ENCODE measurements at regions not wholly inside any gene's neighbourhood (a gene's known extent, or its start where the extent isn't known, plus 50 kb on each side); places are given as distances from the start of the nearest gene placed in this dataset.
"Not testable (repeated sequence)": the region's sequence is repeated elsewhere in the genome, so short reads cannot be mapped to it uniquely, and the experiment has no call there.

DNA sequence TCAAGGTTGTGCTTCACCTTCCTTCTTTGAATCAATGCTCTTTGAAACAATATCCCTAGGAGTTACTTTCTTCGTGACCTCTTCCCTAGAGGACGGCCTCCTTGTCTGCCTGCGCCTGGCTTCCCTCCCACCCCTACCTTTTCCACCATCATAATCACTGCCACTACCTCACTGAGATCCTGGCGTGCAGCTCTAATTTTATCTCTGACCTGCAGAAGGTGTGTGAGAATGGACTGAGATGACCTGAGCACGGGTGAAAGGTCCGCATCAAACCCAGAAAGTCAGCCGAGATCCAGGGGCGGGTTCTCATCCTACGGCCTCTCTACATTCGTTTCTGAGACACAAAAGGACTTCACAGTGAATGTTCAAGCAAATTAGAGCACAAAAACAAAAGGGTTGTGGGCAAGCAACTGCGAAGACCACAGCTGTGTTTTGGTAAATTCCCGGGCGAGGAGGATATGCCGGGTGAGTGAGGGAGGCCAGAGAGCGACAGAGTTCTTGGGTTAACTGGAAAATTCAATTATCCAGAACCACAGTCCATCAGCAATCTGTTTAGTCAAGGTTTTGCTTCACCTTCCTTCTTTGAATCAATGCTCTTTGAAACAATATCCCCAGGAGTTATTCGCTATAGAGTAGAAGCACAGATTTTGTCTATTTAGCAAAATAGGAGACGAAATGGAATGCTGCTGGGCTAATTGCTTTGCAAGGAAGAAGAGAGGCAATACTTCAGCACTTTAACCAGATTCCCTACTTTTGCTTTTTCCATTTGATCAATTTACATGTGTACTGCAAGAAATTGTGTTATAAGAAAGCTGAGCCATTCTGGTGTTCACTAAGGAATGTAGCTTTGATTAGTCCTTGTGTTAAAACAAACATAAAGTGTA, 212.6 kb downstream of the ACKR3 start:
- H3K4me3 ChIP-seq, result no peak overlapping the region
- no peak for DNase-seq (ENCODE audit: low read depth in 1 of 2, low spot score in 1 of 2)
- TF ChIP-seq, protein P1, sequence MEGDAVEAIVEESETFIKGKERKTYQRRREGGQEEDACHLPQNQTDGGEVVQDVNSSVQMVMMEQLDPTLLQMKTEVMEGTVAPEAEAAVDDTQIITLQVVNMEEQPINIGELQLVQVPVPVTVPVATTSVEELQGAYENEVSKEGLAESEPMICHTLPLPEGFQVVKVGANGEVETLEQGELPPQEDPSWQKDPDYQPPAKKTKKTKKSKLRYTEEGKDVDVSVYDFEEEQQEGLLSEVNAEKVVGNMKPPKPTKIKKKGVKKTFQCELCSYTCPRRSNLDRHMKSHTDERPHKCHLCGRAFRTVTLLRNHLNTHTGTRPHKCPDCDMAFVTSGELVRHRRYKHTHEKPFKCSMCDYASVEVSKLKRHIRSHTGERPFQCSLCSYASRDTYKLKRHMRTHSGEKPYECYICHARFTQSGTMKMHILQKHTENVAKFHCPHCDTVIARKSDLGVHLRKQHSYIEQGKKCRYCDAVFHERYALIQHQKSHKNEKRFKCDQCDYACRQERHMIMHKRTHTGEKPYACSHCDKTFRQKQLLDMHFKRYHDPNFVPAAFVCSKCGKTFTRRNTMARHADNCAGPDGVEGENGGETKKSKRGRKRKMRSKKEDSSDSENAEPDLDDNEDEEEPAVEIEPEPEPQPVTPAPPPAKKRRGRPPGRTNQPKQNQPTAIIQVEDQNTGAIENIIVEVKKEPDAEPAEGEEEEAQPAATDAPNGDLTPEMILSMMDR (IDR thresholded peaks at IDR 0.05; ENCODE audit: low read depth, low read length), result no peak
- no peaks in the 10 kb centered on the region for H3K36me3 ChIP-seq
- no peaks in the 10 kb centered on the region for H3K27me3 ChIP-seq
- no peak overlapping the region for H3K27ac ChIP-seq
- H3K9me3 ChIP-seq (ENCODE audit: low read depth), result no peaks in the 10 kb centered on the region
- no peaks in the 10 kb centered on the region for H3K4me1 ChIP-seq (ENCODE audit: low read depth)

DNA sequence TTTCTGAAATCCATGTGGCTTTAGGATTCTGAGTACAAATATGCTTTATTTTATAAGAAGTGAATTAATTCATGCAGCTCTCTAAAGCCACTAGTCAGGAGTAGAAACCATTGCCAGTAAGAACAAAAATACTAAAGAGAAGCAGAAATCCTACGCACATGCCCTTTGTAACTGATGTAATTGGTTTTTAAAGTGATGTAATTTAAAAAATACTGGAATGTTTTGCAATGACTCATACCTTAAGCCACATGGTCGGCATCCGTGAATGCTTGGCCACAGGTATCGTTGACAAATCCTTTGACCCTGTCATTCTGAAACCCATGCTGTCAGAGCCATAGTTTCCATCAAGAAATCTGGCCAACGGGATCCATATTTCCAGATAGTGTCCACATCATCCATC, 213.3 kb downstream of the ACKR3 start:
- Histone ChIP-seq H3K36me3 (no peaks in the 10 kb centered on the region), H3K9me3 (ENCODE audit: low read depth) (no peaks in the 10 kb centered on the region), H3K4me3 (no peak overlapping the region), H3K27me3 (no peaks in the 10 kb centered on the region), H3K27ac (no peak overlapping the region), H3K4me1 (ENCODE audit: low read depth) (no peaks in the 10 kb centered on the region)
- DNase-seq (ENCODE audit: low read depth in 1 of 2, low spot score in 1 of 2), result peak in 1 of 2 donors; percentile 91
- TF ChIP-seq, protein P1 (IDR thresholded peaks at IDR 0.05; ENCODE audit: low read depth, low read length), result no peak

DNA sequence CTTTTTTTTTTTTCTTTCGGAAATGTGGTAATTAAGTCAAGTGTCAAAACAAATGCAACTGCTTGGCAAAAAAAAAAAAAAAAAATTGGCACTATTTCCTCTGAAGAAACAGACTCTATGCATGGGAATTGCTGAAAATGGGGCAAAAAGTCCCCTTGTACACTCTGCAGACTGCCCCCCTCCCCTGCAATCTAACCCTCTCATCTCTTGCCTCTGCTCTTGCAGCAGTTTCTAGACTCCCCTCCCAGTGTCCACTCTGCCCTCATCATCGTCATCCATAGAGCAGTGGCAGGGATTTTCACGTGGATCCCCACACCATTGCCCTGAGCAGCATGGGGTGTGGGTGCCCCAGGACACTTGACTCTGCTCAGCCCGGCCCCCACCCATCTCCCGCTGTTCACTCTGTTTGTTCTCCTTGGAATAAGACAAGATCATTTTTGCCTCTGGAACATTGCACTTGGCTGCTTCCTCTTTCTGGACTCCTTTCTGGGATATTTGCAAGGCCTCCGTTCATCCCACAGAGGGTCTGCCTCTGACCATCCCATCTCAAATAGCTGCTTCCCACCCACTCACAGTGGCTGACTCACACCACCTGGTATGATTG, 213.9 kb downstream of the ACKR3 start:
- no peaks in the 10 kb centered on the region for H3K4me1 ChIP-seq (ENCODE audit: low read depth)
- TF ChIP-seq, protein P1 (IDR thresholded peaks at IDR 0.05; ENCODE audit: low read depth, low read length), result no peak
- H3K9me3 ChIP-seq (ENCODE audit: low read depth), result no peaks in the 10 kb centered on the region
- H3K36me3 ChIP-seq, result no peaks in the 10 kb centered on the region
- H3K27me3 ChIP-seq, result no peaks in the 10 kb centered on the region
- no peak overlapping the region for H3K27ac ChIP-seq
- no peak for DNase-seq (ENCODE audit: low read depth in 1 of 2, low spot score in 1 of 2)
- no peak overlapping the region for H3K4me3 ChIP-seq

DNA sequence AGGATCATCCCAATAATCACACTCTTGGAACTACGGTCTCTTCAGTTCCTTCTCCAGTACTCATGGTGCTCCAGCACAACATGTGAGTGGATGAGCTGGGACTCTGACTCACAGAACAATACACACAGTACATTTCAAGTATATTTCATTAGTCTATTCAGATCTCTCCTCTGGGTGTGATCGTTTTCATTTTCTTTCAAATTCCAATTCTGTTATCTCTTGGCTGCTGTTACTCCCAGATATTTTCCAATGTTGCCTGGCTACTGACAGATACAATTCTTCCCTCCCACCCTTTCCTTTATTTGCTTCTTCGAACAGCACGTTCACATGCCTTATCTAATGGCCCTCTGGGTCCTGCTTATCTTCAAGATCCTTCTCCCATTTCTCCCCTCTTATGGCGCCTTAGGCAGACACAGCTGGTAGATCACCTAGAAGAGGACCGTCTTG, 216.0 kb downstream of the ACKR3 start:
- Histone ChIP-seq H3K27me3 (no peaks in the 10 kb centered on the region), H3K36me3 (no peaks in the 10 kb centered on the region), H3K4me1 (ENCODE audit: low read depth) (no peaks in the 10 kb centered on the region), H3K9me3 (ENCODE audit: low read depth) (no peaks in the 10 kb centered on the region), H3K27ac (no peak overlapping the region), H3K4me3 (no peak overlapping the region)
- DNase-seq (ENCODE audit: low read depth in 1 of 2, low spot score in 1 of 2), result peak in 1 of 2 donors; percentile 85
- TF ChIP-seq, protein P1 (IDR thresholded peaks at IDR 0.05; ENCODE audit: low read depth, low read length), result no peak

DNA sequence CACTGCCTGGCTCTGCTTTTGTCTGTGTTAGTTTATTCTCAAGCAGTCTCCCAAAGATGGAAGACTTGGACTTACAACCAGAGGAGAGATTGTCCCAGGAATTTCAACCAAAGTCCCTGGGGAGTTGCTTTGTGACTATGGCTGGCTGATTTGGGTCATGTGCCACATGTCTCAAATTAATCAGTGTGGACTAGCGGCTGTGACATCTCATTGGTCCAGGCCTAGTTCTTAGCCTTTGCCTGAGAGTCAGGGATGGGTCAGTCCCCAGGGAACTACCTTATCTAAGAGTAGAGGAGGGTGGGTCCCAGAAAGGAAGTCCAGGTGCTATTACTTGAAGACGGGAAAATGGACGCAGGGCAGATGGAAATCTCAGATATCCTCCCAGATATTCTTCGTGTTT, 217.1 kb downstream of the ACKR3 start:
- Histone ChIP-seq H3K27ac (no peak overlapping the region), H3K36me3 (no peaks in the 10 kb centered on the region), H3K4me3 (no peak overlapping the region), H3K27me3 (no peaks in the 10 kb centered on the region), H3K9me3 (ENCODE audit: low read depth) (no peaks in the 10 kb centered on the region), H3K4me1 (ENCODE audit: low read depth) (no peaks in the 10 kb centered on the region)
- TF ChIP-seq, protein P1 (IDR thresholded peaks at IDR 0.05; ENCODE audit: low read depth, low read length), result no peak
- no peak for DNase-seq (ENCODE audit: low read depth in 1 of 2, low spot score in 1 of 2)

DNA sequence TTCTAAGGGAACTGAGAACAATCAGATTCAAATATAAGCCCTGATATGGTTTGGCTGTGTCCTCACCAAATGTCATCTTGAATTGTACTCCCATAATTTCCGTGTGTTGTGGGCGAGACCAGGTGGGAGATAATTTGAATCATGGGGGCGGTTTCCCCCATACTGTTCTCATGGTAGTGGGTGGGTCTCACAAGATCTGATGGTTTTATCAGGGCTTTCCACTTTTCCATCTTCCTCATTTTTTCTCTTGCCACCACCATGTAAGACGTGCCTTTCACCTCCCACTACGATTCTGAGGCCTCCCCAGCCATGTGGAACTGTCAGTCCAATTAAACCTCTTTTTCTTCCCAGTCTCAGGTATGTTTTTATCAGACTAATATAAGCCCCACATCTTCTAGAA, 217.8 kb downstream of the ACKR3 start:
- not testable (repeated sequence) for H3K4me3 ChIP-seq; H3K36me3 ChIP-seq; H3K27ac ChIP-seq; DNase-seq (ENCODE audit: low read depth in 1 of 2, low spot score in 1 of 2); H3K9me3 ChIP-seq (ENCODE audit: low read depth); H3K27me3 ChIP-seq; H3K4me1 ChIP-seq (ENCODE audit: low read depth)
